HEK293 (cell line): ENCODE measurements at regions not wholly inside any gene's neighbourhood (a gene's known extent, or its start where the extent isn't known, plus 50 kb on each side); places are given as distances from the start of the nearest gene placed in this dataset.

Experiments used
- GLI4 ChIP-seq: fragments of 450-650 bp; formaldehyde crosslinking; IDR thresholded peaks from 2 replicates; pipeline ENCODE4 v1.5.1; 2016; ENCODE audit warnings: missing biosample characterization, missing genetic modification characterization
- HOXA7 ChIP-seq: sonication (generic); formaldehyde crosslinking; IDR thresholded peaks from 2 replicates; pipeline ENCODE4 v1.8.1; 2022; ENCODE audit warnings: missing genetic modification reagents, borderline replicate concordance
- MZF1 ChIP-seq: fragments of 450-650 bp; formaldehyde crosslinking; IDR thresholded peaks from 2 replicates; pipeline ENCODE4 v1.5.1; 2017; ENCODE audit warnings: missing biosample characterization, missing genetic modification characterization, borderline replicate concordance
- OSR2 ChIP-seq: fragments of 450-650 bp; formaldehyde crosslinking; IDR thresholded peaks from 2 replicates; pipeline ENCODE4 v1.5.1; 2016; ENCODE audit warnings: missing biosample characterization, missing genetic modification characterization
- SALL2 ChIP-seq: fragments of 450-650 bp; formaldehyde crosslinking; IDR thresholded peaks from 2 replicates; pipeline ENCODE4 v1.5.0; 2017; ENCODE audit warnings: missing biosample characterization, mild to moderate bottlenecking, missing genetic modification characterization, borderline replicate concordance
- YY1 ChIP-seq: fragments of 450-650 bp; formaldehyde crosslinking; IDR thresholded peaks from 2 replicates; pipeline ENCODE4 v1.5.1; 2018; ENCODE audit warnings: missing biosample characterization, missing genetic modification characterization
- ZFP37 ChIP-seq: fragments of 450-650 bp; formaldehyde crosslinking; IDR thresholded peaks from 2 replicates; pipeline ENCODE4 v1.5.1; 2016; ENCODE audit warnings: missing biosample characterization, missing genetic modification characterization
- ZNF146 ChIP-seq: fragments of 450-650 bp; formaldehyde crosslinking; IDR thresholded peaks from 2 replicates; pipeline ENCODE4 v1.5.1; 2016; ENCODE audit warnings: missing biosample characterization, missing genetic modification characterization
- ZNF549 ChIP-seq: fragments of 450-650 bp; IDR thresholded peaks from 2 replicates; pipeline ENCODE4 v1.5.1; 2018; ENCODE audit warnings: missing biosample characterization, missing genetic modification characterization, mild to moderate bottlenecking, inconsistent platforms, moderate library complexity
- ZNF645 ChIP-seq: fragments of 450-650 bp; formaldehyde crosslinking; IDR thresholded peaks from 2 replicates; pipeline ENCODE4; 2016; ENCODE audit warnings: missing biosample characterization, missing genetic modification characterization
- TF ChIP-seq, protein P1 (sequence below): fragments of 450-650 bp; formaldehyde crosslinking; IDR thresholded peaks from 2 replicates; pipeline ENCODE4 v1.5.1; 2016; ENCODE audit warnings: missing biosample characterization, missing genetic modification characterization
- TF ChIP-seq, protein P2 (sequence below): fragments of 450-650 bp; formaldehyde crosslinking; IDR thresholded peaks from 2 replicates; pipeline ENCODE4 v1.5.1; 2017; ENCODE audit warnings: missing biosample characterization, mild to moderate bottlenecking, missing genetic modification characterization, moderate library complexity

GRCh38 chr18:77671456-77672167, 422.0 kb downstream of the GALR1 start:
- no peak for TF ChIP-seq ZNF146 (tag by site-specific recombination)
- TF ChIP-seq, protein P1, sequence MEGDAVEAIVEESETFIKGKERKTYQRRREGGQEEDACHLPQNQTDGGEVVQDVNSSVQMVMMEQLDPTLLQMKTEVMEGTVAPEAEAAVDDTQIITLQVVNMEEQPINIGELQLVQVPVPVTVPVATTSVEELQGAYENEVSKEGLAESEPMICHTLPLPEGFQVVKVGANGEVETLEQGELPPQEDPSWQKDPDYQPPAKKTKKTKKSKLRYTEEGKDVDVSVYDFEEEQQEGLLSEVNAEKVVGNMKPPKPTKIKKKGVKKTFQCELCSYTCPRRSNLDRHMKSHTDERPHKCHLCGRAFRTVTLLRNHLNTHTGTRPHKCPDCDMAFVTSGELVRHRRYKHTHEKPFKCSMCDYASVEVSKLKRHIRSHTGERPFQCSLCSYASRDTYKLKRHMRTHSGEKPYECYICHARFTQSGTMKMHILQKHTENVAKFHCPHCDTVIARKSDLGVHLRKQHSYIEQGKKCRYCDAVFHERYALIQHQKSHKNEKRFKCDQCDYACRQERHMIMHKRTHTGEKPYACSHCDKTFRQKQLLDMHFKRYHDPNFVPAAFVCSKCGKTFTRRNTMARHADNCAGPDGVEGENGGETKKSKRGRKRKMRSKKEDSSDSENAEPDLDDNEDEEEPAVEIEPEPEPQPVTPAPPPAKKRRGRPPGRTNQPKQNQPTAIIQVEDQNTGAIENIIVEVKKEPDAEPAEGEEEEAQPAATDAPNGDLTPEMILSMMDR (tag by site-specific recombination): no peak
- TF ChIP-seq ZFP37 (tag by site-specific recombination): no peak
- TF ChIP-seq YY1 (tag by site-specific recombination): no peak
- TF ChIP-seq GLI4: no peak
- no peak for TF ChIP-seq OSR2 (tag by site-specific recombination)
- no peak for TF ChIP-seq ZNF549 (tag by site-specific recombination)
- TF ChIP-seq, protein P2, sequence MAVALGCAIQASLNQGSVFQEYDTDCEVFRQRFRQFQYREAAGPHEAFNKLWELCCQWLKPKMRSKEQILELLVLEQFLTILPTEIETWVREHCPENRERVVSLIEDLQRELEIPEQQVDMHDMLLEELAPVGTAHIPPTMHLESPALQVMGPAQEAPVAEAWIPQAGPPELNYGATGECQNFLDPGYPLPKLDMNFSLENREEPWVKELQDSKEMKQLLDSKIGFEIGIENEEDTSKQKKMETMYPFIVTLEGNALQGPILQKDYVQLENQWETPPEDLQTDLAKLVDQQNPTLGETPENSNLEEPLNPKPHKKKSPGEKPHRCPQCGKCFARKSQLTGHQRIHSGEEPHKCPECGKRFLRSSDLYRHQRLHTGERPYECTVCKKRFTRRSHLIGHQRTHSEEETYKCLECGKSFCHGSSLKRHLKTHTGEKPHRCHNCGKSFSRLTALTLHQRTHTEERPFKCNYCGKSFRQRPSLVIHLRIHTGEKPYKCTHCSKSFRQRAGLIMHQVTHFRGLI (tag by site-specific recombination): no peak
- TF ChIP-seq HOXA7 (CRISPR knock-in tag): no peak
- TF ChIP-seq ZNF645 (tag by site-specific recombination): no peak
- TF ChIP-seq SALL2 (tag by site-specific recombination): no peak
- no peak for TF ChIP-seq MZF1 (tag by site-specific recombination)
